Suprapubic skin (tissue), 3 donors: ENCODE measurements at regions not wholly inside any gene's neighbourhood (a gene's known extent, or its start where the extent isn't known, plus 50 kb on each side); places are given as distances from the start of the nearest gene placed in this dataset.
"Not testable (repeated sequence)": the region's sequence is repeated elsewhere in the genome, so short reads cannot be mapped to it uniquely, and the experiment has no call there.

Experiments
- POLR2AphosphoS5 ChIP-seq, 3 donors: sonication (generic); formaldehyde crosslinking; IDR thresholded peaks; one replicate each; pipeline ENCODE4 v1.6.1; 2017; ENCODE audit warnings: antibody characterized with exemption in 3 of 3
- TF ChIP-seq, protein P1 (sequence below), 2 donors: fragments of 200-600 bp in 1 of 2; fragments of 450-650 bp in 1 of 2; sonication (generic) in 1 of 2; IDR thresholded peaks; one replicate each; pipeline ENCODE4 v1.5.1; 2016 to 2019; ENCODE audit warnings: antibody characterized with exemption in 2 of 2, mild to moderate bottlenecking in 1 of 2, moderate library complexity in 1 of 2

DNA sequence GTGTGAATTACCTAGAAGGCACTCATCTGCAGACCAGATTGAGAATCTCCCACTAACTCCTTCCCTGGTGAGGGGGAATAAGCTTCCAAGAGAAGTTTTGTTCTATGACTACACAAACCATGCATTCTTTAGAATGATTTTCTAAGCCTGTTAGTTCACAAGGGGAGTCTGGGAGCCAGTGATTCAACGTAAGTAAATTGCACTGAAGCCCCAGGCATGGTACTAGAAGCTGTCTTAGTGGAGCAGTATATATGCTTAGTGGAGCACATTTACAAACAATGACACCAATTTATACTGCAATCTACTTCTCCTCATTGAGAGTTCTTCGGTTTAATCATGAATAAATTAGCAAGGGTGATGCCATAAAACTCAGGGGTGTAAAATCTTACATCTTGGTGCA is 209.9 kb upstream of the LRRC61 start:
- TF ChIP-seq POLR2AphosphoS5 (IDR thresholded peaks at IDR 0.05) = not testable (repeated sequence)
- TF ChIP-seq, protein P1, sequence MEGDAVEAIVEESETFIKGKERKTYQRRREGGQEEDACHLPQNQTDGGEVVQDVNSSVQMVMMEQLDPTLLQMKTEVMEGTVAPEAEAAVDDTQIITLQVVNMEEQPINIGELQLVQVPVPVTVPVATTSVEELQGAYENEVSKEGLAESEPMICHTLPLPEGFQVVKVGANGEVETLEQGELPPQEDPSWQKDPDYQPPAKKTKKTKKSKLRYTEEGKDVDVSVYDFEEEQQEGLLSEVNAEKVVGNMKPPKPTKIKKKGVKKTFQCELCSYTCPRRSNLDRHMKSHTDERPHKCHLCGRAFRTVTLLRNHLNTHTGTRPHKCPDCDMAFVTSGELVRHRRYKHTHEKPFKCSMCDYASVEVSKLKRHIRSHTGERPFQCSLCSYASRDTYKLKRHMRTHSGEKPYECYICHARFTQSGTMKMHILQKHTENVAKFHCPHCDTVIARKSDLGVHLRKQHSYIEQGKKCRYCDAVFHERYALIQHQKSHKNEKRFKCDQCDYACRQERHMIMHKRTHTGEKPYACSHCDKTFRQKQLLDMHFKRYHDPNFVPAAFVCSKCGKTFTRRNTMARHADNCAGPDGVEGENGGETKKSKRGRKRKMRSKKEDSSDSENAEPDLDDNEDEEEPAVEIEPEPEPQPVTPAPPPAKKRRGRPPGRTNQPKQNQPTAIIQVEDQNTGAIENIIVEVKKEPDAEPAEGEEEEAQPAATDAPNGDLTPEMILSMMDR (IDR thresholded peaks at IDR 0.05) = not testable (repeated sequence)
